GM21381 (cell line): ENCODE measurements at regions not wholly inside any gene's neighbourhood (a gene's known extent, or its start where the extent isn't known, plus 50 kb on each side); places are given as distances from the start of the nearest gene placed in this dataset.

ENCODE experiments used
- ATAC-seq: cut with Tn5 transposase; IDR thresholded peaks from one replicate; pipeline ENCODE4 v1.9.1; 2021; ENCODE audit warnings: mild to moderate bottlenecking, moderate library complexity; ENCODE audit not compliant: unreplicated experiment

- no peak for ATAC-seq
These were observed 146.5 kb downstream of the SYK start for GRCh38 chr9:90948156-90948555.

- no peak for ATAC-seq
These were observed 149.0 kb downstream of the SYK start for GRCh38 chr9:90950600-90950999.

DNA sequence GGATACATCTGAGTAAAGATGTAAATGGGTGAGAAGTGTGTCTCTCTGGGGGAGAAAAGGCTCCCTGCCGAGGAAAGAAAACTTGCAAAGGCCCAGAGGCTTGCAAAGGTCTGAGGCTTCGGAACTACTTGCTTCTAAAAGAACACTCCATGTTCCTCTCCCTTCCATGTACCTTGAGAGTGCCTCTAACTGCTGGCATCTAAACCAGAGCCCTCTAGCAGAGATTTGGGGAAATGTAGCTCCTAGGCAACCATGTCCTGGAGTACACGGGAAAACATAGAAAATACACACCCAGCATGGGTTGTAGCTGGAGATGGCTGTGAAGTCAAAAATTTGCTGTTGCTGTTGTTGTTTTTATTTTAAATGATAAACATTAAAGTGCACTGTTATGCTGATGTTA lies 151.6 kb downstream of the SYK start:
- no peak for ATAC-seq

DNA sequence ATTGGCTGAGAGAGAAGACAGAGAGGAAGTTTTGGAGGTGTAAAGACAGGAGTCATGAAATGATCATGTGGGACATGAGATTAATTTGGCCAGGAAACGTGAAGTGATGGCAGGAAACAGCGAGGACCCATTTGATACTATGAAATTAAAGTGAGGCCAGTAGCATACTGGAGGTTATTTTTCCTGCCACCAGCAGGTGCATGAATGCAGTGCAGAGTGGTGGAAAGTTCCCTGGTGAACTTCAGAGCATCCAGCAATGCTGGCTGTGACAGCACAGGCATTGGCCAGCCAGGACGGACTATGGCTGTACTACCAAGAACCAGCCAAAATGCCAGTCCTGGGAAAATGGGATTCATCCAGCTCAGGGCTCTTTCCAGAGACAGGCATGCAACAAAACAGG lies 152.2 kb downstream of the SYK start:
- no peak for ATAC-seq

GRCh38 chr9:90956026-90956810 lies 154.6 kb downstream of the SYK start:
- ATAC-seq = no peak

GRCh38 chr9:90958328-90958727 lies 156.7 kb downstream of the SYK start:
- ATAC-seq = no peak

DNA sequence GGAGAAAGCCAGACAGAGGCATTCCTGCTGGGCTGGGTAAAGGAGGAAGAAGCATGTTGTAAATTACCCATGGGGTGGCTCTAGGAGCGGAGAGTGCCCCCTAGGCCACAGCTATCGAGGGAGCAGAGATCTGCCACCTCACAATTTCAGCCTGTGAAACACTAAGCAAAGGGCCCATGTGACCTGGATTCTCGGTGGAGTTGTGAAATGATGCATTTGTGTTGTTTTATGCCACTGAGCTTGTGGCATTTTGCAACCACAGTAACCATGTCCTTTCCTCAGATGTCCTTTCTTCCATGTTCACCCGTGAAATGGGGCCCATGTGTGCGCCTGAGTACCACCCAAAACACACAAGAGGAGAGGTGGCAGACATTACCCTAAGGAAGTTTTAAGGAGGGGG lies 159.3 kb downstream of the SYK start:
- no peak for ATAC-seq

- no peak for ATAC-seq
These were observed 159.8 kb downstream of the SYK start for GRCh38 chr9:90961375-90961774.

DNA sequence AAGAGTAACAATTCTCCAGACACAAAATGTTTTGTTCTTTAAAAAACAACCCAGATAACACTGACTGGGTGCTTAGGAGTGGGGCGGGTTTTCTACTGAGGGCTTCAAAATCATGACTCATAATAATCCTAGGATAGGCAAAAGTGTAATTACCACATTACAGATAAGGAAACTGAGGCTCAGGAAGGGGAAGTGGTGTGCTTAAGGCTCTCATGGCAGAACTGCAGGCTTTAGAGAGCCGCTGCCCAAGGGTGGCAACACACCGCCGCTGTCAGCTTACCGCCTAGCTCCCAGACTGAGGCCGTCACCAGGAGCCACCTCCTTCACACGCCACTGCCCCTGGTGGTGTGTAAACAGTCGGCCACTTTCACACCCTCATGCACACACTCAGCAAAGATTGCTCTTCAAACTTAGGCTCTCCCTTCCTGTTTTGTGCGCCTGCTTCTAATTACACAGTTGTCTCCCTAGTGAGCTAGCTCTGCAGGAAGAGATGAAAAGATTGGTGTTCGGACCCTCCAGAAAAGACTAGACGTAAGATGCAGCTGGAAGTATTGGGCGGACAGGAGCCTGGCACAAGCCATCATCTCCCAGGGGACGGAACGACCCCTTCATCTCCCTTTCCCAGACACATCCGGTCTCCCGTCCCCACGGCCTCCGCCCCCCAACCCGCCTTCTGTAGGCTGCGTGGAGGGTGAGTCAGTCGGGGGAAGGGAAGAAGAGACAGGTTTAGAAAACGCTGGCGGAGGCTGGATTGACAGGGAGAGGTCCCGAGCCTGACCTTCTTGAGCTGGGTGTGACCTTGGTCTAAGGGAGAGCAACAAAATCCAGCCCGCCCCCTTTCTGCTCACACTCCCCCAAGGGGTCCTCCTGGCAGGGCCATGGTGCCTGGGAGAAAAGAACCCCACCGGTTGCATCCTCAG lies 162.7 kb downstream of the SYK start:
- ATAC-seq = no peak

DNA sequence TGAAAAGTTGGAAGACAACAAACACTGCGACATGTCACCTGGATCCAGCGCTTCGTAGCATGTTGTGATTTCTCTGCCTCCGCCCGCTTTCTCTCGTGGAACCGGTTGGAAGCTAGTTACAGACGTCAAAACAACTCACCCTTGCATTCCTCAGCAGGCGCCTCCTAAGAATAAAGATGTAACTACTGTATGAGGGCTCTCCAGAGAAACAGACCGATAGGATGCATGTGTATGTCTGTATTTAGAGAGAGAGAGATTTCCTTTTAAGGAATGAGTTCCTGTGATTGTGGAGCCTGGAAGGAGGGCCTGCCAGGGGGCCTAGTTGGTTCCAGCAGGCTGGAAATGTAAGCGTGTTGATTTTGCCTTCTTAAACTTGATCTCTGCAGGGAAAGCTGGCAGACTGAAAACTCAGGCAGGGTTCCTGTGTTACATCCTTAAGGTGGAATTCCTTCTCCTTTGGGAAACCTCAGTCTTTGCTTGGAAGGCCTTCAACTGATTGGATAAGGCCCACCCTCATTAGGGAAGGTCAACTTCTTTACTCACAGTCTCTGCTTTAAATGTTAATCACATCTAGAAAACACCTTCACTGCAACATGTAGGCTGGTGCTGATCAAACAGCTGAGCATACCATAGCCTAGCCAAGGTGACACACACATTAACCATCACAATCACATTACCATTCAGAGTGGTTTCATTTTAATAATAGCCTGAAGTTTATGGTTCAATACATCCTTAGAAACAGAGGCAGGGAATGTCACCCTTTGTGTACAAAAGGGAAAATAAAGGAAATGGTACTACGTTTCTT lies 163.8 kb downstream of the SYK start:
- ATAC-seq = no peak

- no peak for ATAC-seq
These were observed 164.3 kb downstream of the SYK start for GRCh38 chr9:90966031-90966290.

GRCh38 chr9:90966480-90967144 lies 165.0 kb downstream of the SYK start:
- no peak for ATAC-seq

DNA sequence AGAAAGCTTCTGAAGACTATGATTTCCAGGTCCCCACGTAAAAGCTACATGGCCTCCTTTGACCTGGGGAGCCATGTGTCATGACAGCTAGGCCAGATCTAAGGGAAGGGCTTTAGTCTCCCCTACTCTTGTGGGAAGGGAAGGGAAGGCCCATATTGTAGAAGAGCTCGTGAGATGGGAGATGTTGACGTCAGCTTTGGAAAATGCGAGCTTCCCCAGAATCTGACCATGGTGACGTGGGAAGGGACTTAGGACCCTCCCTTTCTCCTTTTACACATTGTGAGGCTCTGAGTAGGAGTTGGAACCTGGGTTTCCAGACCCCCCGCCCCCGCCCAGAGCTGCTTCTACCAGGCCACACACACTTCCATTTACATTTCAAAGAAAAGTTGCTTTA lies 165.5 kb downstream of the SYK start:
- ATAC-seq = no peak

GRCh38 chr9:90969021-90969675 lies 167.5 kb downstream of the SYK start:
- ATAC-seq = no peak

DNA sequence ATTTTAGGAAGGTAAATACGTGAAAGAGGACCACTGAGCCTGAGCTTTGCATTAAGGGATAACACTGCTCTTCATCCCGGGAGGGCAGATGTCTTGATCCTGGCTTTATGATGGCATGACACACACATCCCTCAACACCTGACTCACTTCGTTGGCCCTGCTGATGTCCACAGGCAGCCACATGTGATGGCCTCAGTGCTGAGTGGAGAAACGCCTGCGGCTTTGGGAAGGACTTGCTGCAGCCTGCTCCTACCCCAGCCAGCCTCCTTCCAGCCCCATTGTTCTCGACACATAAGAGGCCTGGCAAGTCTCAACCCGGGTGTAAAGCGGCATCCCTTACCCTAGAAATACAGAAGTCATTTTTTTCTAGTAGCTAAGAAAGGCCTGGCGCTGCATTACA lies 169.0 kb downstream of the SYK start:
- no peak for ATAC-seq

- ATAC-seq = no peak
These were observed 170.4 kb downstream of the SYK start for GRCh38 chr9:90972057-90972456.

GRCh38 chr9:90974016-90974415 lies 172.4 kb downstream of the SYK start:
- ATAC-seq = no peak

GRCh38 chr9:90974643-90975245 lies 173.1 kb downstream of the SYK start:
- ATAC-seq = no peak

GRCh38 chr9:90975781-90976538 lies 174.3 kb downstream of the SYK start:
- ATAC-seq = no peak
